Stomach smooth muscle (tissue), 2 donors: ENCODE measurements at regions not wholly inside any gene's neighbourhood (a gene's known extent, or its start where the extent isn't known, plus 50 kb on each side); places are given as distances from the start of the nearest gene placed in this dataset.
"Not testable (repeated sequence)": the region's sequence is repeated elsewhere in the genome, so short reads cannot be mapped to it uniquely, and the experiment has no call there.

ENCODE experiments used
- H3K27ac ChIP-seq: one replicate; pipeline ENCODE4 v1.7.0; 2013; ENCODE audit warnings: mild to moderate bottlenecking, low read length, inconsistent platforms
- H3K27me3 ChIP-seq, 2 donors: one replicate each; pipeline ENCODE4 v1.7.0; 2013; ENCODE audit warnings: low read length in 2 of 2; ENCODE audit not compliant: insufficient read depth in 2 of 2, control insufficient read depth in 1 of 2
- H3K36me3 ChIP-seq, 2 donors: one replicate each; pipeline ENCODE4 v1.7.0; 2013; ENCODE audit warnings: low read length in 2 of 2; ENCODE audit not compliant: control insufficient read depth in 2 of 2, insufficient read depth in 2 of 2
- H3K4me1 ChIP-seq: one replicate; pipeline ENCODE4 v1.7.0; 2013; ENCODE audit warnings: low read length; ENCODE audit not compliant: control insufficient read depth, insufficient read depth
- H3K4me3 ChIP-seq, 2 donors: one replicate each; pipeline ENCODE4 v1.7.0; 2013; ENCODE audit warnings: low read length in 2 of 2
- H3K9ac ChIP-seq, 2 donors: one replicate each; pipeline ENCODE4 v1.7.0; 2013; ENCODE audit warnings: low read length in 2 of 2, mild to moderate bottlenecking in 1 of 2
- H3K9me3 ChIP-seq, 2 donors: one replicate each; pipeline ENCODE4 v1.7.0; 2013; ENCODE audit warnings: low read length in 2 of 2; ENCODE audit not compliant: control insufficient read depth in 2 of 2
- donor health status: healthy.
- donor health status: Pancreatic carcinoma.

GRCh38 chr4:111113591-111113990 is 490.7 kb upstream of the PITX2 start:
- H3K9me3 ChIP-seq, result no peaks in the 10 kb centered on the region
- H3K9ac ChIP-seq, result no peak overlapping the region
- H3K4me3 ChIP-seq, result no peak overlapping the region
- H3K27me3 ChIP-seq, result no peaks in the 10 kb centered on the region
- H3K36me3 ChIP-seq, result no peaks in the 10 kb centered on the region
- H3K27ac ChIP-seq, result no peak overlapping the region
- no peaks in the 10 kb centered on the region for H3K4me1 ChIP-seq

- H3K4me3 ChIP-seq, result no peak overlapping the region
- no peaks in the 10 kb centered on the region for H3K27me3 ChIP-seq
- H3K9me3 ChIP-seq, result no peaks in the 10 kb centered on the region
- H3K9ac ChIP-seq, result no peak overlapping the region
- no peak overlapping the region for H3K27ac ChIP-seq
- H3K36me3 ChIP-seq, result no peaks in the 10 kb centered on the region
- H3K4me1 ChIP-seq, result no peaks in the 10 kb centered on the region
These were observed 493.0 kb upstream of the PITX2 start for GRCh38 chr4:111115881-111116280.

GRCh38 chr4:111120191-111120590 is 497.3 kb upstream of the PITX2 start:
- Histone ChIP-seq H3K9ac (no peak overlapping the region), H3K27ac (no peak overlapping the region), H3K27me3 (no peaks in the 10 kb centered on the region), H3K9me3 (no peaks in the 10 kb centered on the region), H3K4me3 (no peak overlapping the region), H3K4me1 (no peaks in the 10 kb centered on the region), H3K36me3 (no peaks in the 10 kb centered on the region)

GRCh38 chr4:111126340-111126739 is 503.5 kb upstream of the PITX2 start:
- Histone ChIP-seq H3K27ac (no peak overlapping the region), H3K9me3 (no peaks in the 10 kb centered on the region), H3K4me1 (no peaks in the 10 kb centered on the region), H3K27me3 (no peaks in the 10 kb centered on the region), H3K4me3 (no peak overlapping the region), H3K36me3 (no peaks in the 10 kb centered on the region), H3K9ac (no peak overlapping the region)

GRCh38 chr4:111127841-111128240 is 505.0 kb upstream of the PITX2 start:
- H3K36me3 ChIP-seq, result no peaks in the 10 kb centered on the region
- no peak overlapping the region for H3K4me3 ChIP-seq
- H3K9ac ChIP-seq, result no peak overlapping the region

GRCh38 chr4:111128327-111128726 is 505.4 kb upstream of the PITX2 start:
- no peaks in the 10 kb centered on the region for H3K4me1 ChIP-seq
- no peaks in the 10 kb centered on the region for H3K9me3 ChIP-seq
- H3K36me3 ChIP-seq, result no peaks in the 10 kb centered on the region

More at GRCh38 chr4:111127841-111128240, 505.0 kb upstream of the PITX2 start:
- H3K9me3 ChIP-seq, result no peaks in the 10 kb centered on the region
- no peaks in the 10 kb centered on the region for H3K27me3 ChIP-seq
- H3K4me1 ChIP-seq, result no peaks in the 10 kb centered on the region
- H3K27ac ChIP-seq, result no peak overlapping the region

GRCh38 chr4:111136438-111136837 is 513.6 kb upstream of the PITX2 start:
- no peak overlapping the region for H3K4me3 ChIP-seq
- H3K9ac ChIP-seq, result no peak overlapping the region
- no peaks in the 10 kb centered on the region for H3K36me3 ChIP-seq
- H3K27ac ChIP-seq, result no peak overlapping the region
- H3K9me3 ChIP-seq, result no peaks in the 10 kb centered on the region
- no peaks in the 10 kb centered on the region for H3K4me1 ChIP-seq
- no peaks in the 10 kb centered on the region for H3K27me3 ChIP-seq

More at GRCh38 chr4:111128327-111128726, 505.4 kb upstream of the PITX2 start:
- Histone ChIP-seq H3K27me3 (no peaks in the 10 kb centered on the region), H3K9ac (no peak overlapping the region), H3K27ac (no peak overlapping the region), H3K4me3 (no peak overlapping the region)

GRCh38 chr4:111136967-111137366 is 514.1 kb upstream of the PITX2 start:
- Histone ChIP-seq H3K36me3 (no peaks in the 10 kb centered on the region), H3K9ac (no peak overlapping the region), H3K4me3 (no peak overlapping the region)

GRCh38 chr4:111143510-111143909 is 520.6 kb upstream of the PITX2 start:
- no peak overlapping the region for H3K9ac ChIP-seq
- no peaks in the 10 kb centered on the region for H3K4me1 ChIP-seq
- no peaks in the 10 kb centered on the region for H3K36me3 ChIP-seq
- no peaks in the 10 kb centered on the region for H3K27me3 ChIP-seq
- H3K4me3 ChIP-seq, result no peak overlapping the region
- no peak overlapping the region for H3K27ac ChIP-seq
- H3K9me3 ChIP-seq, result no peaks in the 10 kb centered on the region

More at GRCh38 chr4:111136967-111137366, 514.1 kb upstream of the PITX2 start:
- H3K9me3 ChIP-seq, result no peaks in the 10 kb centered on the region
- no peak overlapping the region for H3K27ac ChIP-seq
- H3K4me1 ChIP-seq, result no peaks in the 10 kb centered on the region
- no peaks in the 10 kb centered on the region for H3K27me3 ChIP-seq

GRCh38 chr4:111154934-111155333 is 532.1 kb upstream of the PITX2 start:
- no peak overlapping the region for H3K4me3 ChIP-seq
- H3K27me3 ChIP-seq, result no peaks in the 10 kb centered on the region
- no peak overlapping the region for H3K9ac ChIP-seq
- no peaks in the 10 kb centered on the region for H3K36me3 ChIP-seq
- no peak overlapping the region for H3K27ac ChIP-seq
- H3K9me3 ChIP-seq, result peaks cover 0 to 3% of the 10 kb centered on the region in 2 donors
- no peaks in the 10 kb centered on the region for H3K4me1 ChIP-seq

- not testable (repeated sequence) for H3K27ac ChIP-seq, H3K9me3 ChIP-seq, H3K4me1 ChIP-seq, H3K9ac ChIP-seq, H3K4me3 ChIP-seq, H3K27me3 ChIP-seq, H3K36me3 ChIP-seq
These were observed 541.7 kb upstream of the PITX2 start for GRCh38 chr4:111164556-111164955.
